ENCODE measurements at regions not wholly inside any gene's neighbourhood (a gene's known extent, or its start where the extent isn't known, plus 50 kb on each side); places are given as distances from the start of the nearest gene placed in this dataset.

DNA sequence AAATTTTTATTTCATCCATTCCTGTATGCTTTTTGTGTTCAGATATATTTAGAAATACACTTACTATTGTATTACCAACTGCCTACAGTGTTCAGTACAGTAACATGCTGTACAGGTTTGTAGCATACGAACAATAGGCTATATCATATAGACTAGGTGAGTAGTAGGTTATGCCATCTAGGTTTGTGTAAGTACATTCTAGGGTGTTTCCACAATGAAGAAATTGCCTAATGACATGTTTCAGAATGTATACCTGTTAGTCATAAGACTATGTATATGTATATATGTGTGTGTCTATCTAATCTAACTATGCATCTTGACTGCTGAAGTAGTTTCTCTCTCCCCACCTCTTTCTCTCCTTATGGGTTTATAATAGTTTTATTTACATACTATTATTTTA is 51.5 kb upstream of the BTC start:
- ChIA-PET POLR2A (no interaction called here), CTCF (no interaction called here)
- Histone ChIP-seq H3K36me3 (ENCODE audit: control insufficient read depth, insufficient read depth, low read length) (no peaks in the 10 kb centered on the region), H3K27ac (ENCODE audit: low read length) (no peak overlapping the region), H3K27me3 (ENCODE audit: control insufficient read depth, insufficient read depth, low read length) (no peaks in the 10 kb centered on the region), H3K4me3 (ENCODE audit: low read depth in 2 of 2, low read length in 2 of 2) (no peak overlapping the region), H3K9me3 (ENCODE audit: control insufficient read depth, insufficient read depth, low read depth, low read length) (no peaks in the 10 kb centered on the region), H3K4me1 (ENCODE audit: control insufficient read depth, insufficient read depth, low read length) (no peaks in the 10 kb centered on the region)
- in situ Hi-C loops (cut with HindIII; ENCODE audit: low pct_unique_long_range_greater_than_20kb, low sequenced_read_pairs) (no loop called here), intact Hi-C loops (cut with micrococcal nuclease; ENCODE audit: unreplicated experiment) (no loop called here)
- DNase-seq (ENCODE audit: low read depth, low spot score) (no peak), ATAC-seq (no peak)
- no TSS peak for BruUV-seq (replicated peaks)
- TF ChIP-seq POLR2AphosphoS5 (IDR thresholded peaks at IDR 0.05; ENCODE audit: low read depth, low read length) (no peak), CTCF (IDR thresholded peaks at IDR 0.05) (no peak), SIN3A (IDR thresholded peaks at IDR 0.05; ENCODE audit: borderline replicate concordance, insufficient read depth, low read depth, low read length) (no peak), TCF7L2 (IDR thresholded peaks at IDR 0.05; ENCODE audit: low read depth, low read length) (no peak)
- TF ChIP-seq, protein P1, sequence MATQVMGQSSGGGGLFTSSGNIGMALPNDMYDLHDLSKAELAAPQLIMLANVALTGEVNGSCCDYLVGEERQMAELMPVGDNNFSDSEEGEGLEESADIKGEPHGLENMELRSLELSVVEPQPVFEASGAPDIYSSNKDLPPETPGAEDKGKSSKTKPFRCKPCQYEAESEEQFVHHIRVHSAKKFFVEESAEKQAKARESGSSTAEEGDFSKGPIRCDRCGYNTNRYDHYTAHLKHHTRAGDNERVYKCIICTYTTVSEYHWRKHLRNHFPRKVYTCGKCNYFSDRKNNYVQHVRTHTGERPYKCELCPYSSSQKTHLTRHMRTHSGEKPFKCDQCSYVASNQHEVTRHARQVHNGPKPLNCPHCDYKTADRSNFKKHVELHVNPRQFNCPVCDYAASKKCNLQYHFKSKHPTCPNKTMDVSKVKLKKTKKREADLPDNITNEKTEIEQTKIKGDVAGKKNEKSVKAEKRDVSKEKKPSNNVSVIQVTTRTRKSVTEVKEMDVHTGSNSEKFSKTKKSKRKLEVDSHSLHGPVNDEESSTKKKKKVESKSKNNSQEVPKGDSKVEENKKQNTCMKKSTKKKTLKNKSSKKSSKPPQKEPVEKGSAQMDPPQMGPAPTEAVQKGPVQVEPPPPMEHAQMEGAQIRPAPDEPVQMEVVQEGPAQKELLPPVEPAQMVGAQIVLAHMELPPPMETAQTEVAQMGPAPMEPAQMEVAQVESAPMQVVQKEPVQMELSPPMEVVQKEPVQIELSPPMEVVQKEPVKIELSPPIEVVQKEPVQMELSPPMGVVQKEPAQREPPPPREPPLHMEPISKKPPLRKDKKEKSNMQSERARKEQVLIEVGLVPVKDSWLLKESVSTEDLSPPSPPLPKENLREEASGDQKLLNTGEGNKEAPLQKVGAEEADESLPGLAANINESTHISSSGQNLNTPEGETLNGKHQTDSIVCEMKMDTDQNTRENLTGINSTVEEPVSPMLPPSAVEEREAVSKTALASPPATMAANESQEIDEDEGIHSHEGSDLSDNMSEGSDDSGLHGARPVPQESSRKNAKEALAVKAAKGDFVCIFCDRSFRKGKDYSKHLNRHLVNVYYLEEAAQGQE (IDR thresholded peaks at IDR 0.05; ENCODE audit: insufficient read depth in 1 of 2, low read depth in 2 of 2, low read length in 1 of 2) = no peak

All from Panc1 (cell line).